AG04450 (cell line): ENCODE measurements at regions not wholly inside any gene's neighbourhood (a gene's known extent, or its start where the extent isn't known, plus 50 kb on each side); places are given as distances from the start of the nearest gene placed in this dataset.

Experiments
- CTCF ChIA-PET: fragments of 300-600, 350-600 bp; formaldehyde crosslinking; extraction: SDS; loops from one replicate; lab custom pipeline; 2022; ENCODE audit warnings: antibody characterized with exemption, inconsistent platforms; lab: Charles Lee
- POLR2A ChIA-PET: fragments of 350-600 bp; formaldehyde crosslinking; extraction: SDS; loops from one replicate; lab custom pipeline; 2021; ENCODE audit warnings: antibody characterized with exemption, inconsistent platforms; lab: Yijun Ruan, JAX
- DNase-seq: peaks from one replicate; pipeline ENCODE4 v3.0.0-alpha.2; 2011; ENCODE audit warnings: low read depth, low spot score
- H3K27ac ChIP-seq: one replicate; pipeline ENCODE4 v1.5.1; 2012; ENCODE audit warnings: low read depth, low read length, control low read depth
- H3K27me3 ChIP-seq: one replicate; pipeline ENCODE4 v1.6.0; 2012; ENCODE audit warnings: low read length; ENCODE audit not compliant: control insufficient read depth, insufficient read depth
- H3K4me3 ChIP-seq: 2 replicates; pipeline ENCODE4 v1.5.1; 2011; ENCODE audit warnings: mild to moderate bottlenecking, low read depth, low read length, control low read depth
- H3K9me3 ChIP-seq: 2 replicates; pipeline ENCODE4 v1.5.1; 2012; ENCODE audit warnings: low read length; ENCODE audit not compliant: control insufficient read depth, insufficient read depth
- TF ChIP-seq, protein P1 (sequence below): IDR thresholded peaks from 2 replicates; pipeline ENCODE4 v1.5.1; 2011; ENCODE audit warnings: low read depth, low read length, control low read depth, inconsistent platforms

DNA sequence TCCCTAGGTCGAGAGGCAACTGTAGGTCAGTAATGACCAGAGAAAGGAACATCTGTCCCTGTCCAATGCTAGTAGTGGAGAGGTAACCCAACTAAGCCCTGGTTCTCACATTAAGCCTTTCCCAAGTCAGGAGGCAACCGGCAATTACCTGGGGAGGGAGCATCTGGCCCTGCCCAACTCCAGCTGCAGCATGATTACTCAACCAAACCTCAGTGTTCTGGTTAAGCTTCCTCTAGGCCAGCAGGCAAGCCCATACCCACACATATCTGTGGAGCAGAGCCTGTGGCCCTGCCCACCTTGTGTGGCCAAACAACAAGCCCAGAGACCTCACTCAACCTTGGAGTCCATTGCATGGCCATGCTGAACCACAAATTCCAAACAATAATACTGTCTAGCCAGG is 220.8 kb upstream of the SLC24A2 start:
- ChIA-PET CTCF (no interaction called here), POLR2A (no interaction called here)
- Histone ChIP-seq H3K4me3 (no peak overlapping the region), H3K9me3 (no peaks in the 10 kb centered on the region), H3K27ac (no peak overlapping the region), H3K27me3 (no peaks in the 10 kb centered on the region)
- TF ChIP-seq, protein P1, sequence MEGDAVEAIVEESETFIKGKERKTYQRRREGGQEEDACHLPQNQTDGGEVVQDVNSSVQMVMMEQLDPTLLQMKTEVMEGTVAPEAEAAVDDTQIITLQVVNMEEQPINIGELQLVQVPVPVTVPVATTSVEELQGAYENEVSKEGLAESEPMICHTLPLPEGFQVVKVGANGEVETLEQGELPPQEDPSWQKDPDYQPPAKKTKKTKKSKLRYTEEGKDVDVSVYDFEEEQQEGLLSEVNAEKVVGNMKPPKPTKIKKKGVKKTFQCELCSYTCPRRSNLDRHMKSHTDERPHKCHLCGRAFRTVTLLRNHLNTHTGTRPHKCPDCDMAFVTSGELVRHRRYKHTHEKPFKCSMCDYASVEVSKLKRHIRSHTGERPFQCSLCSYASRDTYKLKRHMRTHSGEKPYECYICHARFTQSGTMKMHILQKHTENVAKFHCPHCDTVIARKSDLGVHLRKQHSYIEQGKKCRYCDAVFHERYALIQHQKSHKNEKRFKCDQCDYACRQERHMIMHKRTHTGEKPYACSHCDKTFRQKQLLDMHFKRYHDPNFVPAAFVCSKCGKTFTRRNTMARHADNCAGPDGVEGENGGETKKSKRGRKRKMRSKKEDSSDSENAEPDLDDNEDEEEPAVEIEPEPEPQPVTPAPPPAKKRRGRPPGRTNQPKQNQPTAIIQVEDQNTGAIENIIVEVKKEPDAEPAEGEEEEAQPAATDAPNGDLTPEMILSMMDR = no peak
- DNase-seq = no peak

DNA sequence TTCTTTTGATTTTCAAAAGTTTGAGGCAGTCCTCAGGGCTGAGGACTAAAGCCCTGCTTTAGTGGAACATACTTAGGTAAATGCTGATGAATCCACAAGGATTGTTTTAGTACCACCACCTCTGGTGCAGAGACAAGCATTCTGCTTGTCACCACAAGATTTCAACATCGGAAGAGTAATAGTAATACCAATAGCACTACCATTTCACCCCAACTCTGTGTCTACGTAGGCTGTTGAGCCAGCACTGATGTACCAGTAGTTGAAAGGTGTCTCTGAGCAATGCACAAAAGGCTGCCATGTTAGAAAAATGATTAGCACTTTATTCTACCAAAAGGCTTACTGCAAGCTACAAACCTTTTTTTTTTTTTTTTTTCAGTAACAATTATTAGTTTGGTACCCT is 213.2 kb upstream of the SLC24A2 start:
- POLR2A ChIA-PET = no interaction called here
- Histone ChIP-seq H3K27me3 (no peaks in the 10 kb centered on the region), H3K27ac (no peak overlapping the region), H3K9me3 (no peaks in the 10 kb centered on the region), H3K4me3 (no peak overlapping the region)
- CTCF ChIA-PET = interaction anchor here (0.6 kb wide), 1 partner anchor 939 kb away, joined by 4 read pairs; no protein-coding TSS in a partner anchor
- TF ChIP-seq, protein P1 = no peak
- DNase-seq = no peak

DNA sequence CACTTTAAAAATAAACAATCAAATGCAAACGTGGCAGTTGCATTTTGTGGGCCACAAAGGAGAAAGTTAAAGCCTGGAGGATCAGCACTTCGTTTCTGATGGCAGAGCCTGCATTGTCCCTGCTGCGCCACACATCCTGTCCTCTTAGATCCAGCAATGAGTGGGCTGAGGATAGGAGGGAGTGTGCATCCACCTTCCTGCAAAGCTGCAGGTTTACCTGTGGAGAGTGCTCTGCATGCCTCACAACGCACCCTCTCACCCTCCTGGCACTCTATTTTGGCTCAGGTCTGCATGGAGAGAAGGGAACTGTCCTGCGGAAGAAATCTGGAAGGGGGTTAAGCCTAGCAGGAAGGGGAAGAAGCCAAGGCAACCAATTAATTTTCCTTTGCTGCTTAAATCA is 212.2 kb upstream of the SLC24A2 start:
- Histone ChIP-seq H3K4me3 (no peak overlapping the region), H3K9me3 (no peaks in the 10 kb centered on the region), H3K27me3 (no peaks in the 10 kb centered on the region), H3K27ac (no peak overlapping the region)
- ChIA-PET CTCF (no interaction called here), POLR2A (no interaction called here)
- DNase-seq = no peak
- TF ChIP-seq, protein P1 = no peak

DNA sequence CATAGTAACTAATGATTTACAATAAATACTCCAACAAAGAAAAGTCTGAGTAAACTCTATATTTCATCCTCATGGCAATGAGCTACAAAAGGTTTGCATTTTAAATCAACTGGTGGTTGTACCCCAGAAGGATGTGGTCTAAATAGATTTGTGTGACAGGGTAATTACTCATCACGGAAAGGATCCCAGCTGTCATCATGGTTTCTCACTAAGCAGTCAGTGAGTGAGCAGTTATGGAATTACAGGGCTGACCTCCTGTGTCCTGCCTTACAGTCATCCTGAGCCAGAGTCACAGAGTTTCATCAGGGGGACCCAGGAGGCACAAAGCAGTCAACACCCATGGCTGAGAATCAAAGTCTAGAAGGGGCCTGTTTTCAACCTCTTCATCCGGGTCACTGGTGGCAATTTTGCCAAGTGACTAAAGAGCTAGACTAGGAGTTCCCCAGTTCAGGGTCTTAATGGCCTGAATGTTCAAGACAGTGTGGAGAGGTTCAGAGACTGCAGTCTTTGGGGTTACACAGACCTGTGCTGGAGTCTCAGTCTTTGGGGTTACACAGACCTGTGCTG is 210.7 kb upstream of the SLC24A2 start:
- no peak overlapping the region for H3K4me3 ChIP-seq
- CTCF ChIA-PET = no interaction called here
- TF ChIP-seq, protein P1 = no peak
- H3K9me3 ChIP-seq = no peaks in the 10 kb centered on the region
- H3K27ac ChIP-seq = peak overlapping the region; percentile 12
- POLR2A ChIA-PET = interaction anchor here (1.2 kb wide), 1 partner anchor 982 kb away, joined by 4 read pairs; no protein-coding TSS in a partner anchor
- DNase-seq = no peak
- H3K27me3 ChIP-seq = no peaks in the 10 kb centered on the region

DNA sequence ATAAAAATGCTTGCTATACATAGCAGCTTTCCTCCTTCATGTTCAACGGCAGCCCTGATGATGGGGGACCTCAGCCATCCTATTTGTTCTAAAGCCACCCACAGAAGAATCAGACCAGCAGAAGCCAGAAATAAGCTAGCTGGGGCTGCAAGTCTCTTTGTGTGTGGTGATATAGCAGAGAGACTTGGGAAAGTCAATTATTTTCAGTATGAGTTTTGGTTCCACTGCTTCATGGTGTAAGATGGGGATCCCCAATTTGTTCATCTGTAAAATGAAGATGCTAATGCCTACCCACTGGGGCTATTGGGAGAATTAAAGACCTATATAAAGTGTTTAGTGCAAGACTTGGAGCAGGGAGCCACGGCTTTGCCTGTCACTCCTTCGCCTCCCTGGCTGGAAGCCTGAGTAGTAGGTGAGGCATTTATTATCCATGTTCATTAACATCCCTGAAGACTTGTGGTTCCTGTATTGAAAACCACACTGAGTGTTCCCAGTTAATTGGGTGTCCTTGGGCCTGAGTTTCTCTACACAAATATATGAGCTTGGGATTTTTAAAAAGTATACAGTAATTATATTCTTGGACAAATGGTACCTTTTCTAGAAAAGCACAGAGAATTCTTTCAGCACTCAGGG is 210.1 kb upstream of the SLC24A2 start:
- TF ChIP-seq, protein P1 = no peak
- no peak for DNase-seq
- no peak overlapping the region for H3K4me3 ChIP-seq
- no peak overlapping the region for H3K27ac ChIP-seq
- no peaks in the 10 kb centered on the region for H3K9me3 ChIP-seq
- ChIA-PET CTCF (no interaction called here), POLR2A (interaction anchor here (1.2 kb wide), 1 partner anchor 982 kb away, joined by 4 read pairs; no protein-coding TSS in a partner anchor)
- peaks cover 2% of the 10 kb centered on the region for H3K27me3 ChIP-seq
